ENCODE measurements at regions not wholly inside any gene's neighbourhood (a gene's known extent, or its start where the extent isn't known, plus 50 kb on each side); places are given as distances from the start of the nearest gene placed in this dataset.
"Not testable (repeated sequence)": the region's sequence is repeated elsewhere in the genome, so short reads cannot be mapped to it uniquely, and the experiment has no call there.

DNA sequence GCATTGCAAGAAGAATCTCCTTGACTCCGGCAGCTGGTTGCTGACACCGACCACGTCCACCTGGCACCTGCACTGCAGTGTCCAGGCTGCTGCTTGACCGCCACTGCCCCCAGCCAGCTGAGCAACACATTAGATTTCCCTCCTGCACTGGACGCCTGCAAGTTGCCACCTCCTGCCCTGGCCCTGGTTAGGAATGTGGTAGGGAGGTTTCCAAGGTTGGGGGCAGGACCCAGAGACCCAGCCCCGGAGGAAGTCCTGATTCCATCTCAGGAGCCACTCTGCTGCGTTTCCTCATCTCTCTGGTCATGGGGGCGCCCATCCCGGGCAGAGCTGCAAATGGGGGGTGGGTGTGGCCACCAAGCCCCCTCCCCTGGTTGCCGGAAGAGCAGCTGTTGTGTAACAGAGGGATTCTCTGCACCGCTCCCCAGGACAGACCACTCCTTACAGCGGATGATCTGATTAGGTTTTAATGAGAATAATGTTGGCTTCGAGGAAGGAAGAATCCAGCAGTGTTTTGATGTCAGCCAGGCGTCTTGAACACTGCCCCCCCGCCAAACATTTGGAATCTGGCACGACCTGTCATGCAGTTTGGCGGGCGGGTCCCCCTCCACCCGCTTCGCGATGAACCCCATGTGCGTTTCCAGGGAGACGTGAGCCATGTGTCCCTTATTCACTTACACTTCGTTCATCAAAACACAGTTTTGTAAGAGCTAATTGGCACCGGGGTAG lies 205.1 kb downstream of the NPIPB11 start:
- peak; percentile 61 for TF ChIP-seq POLR2AphosphoS5 (IDR thresholded peaks at IDR 0.05)
- H3K36me3 ChIP-seq, H3K9me3 ChIP-seq, H3K27me3 ChIP-seq, H3K4me3 ChIP-seq: not testable (repeated sequence)
- WGBS, 2 donors (ENCODE audit: low coverage in 1 of 2), result 26% methylated on average over 5 to 15 of the region's 25 CpGs
- ATAC-seq, result peak; percentile 75
- peaks cover 0 to 56% (median 28%) of the 10 kb centered on the region in 3 donors for H3K4me1 ChIP-seq
- H3K27ac ChIP-seq, result peak overlapping the region in 3 of 4 donors; percentile 81 to 90 (median 90)

DNA sequence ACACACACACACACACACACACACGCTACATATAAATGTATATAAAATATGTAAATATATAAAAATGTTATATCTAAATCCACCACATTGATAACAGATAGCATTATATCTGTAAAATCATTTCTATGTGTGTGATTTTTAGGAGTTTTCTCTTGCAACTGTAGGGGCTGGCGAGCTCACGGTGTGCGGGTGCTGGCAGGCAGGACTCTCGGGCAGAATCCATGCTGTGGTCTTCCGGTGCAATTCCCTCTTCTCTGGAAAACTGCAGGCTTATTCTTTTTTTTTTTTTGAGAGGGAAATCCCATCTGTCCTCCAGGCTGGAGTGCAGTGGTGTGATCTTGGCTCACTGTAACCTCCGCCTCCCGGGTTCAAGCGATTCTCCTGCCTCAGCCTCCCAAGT lies 205.8 kb downstream of the NPIPB11 start:
- not testable (repeated sequence) for ATAC-seq, H3K36me3 ChIP-seq, H3K9me3 ChIP-seq, H3K4me3 ChIP-seq, H3K27me3 ChIP-seq
- H3K27ac ChIP-seq, result peak overlapping the region in 3 of 4 donors; percentile 81 to 90 (median 90)
- WGBS, 2 donors (ENCODE audit: low coverage in 1 of 2), result 66% methylated on average over 6 to 9 of the region's 9 CpGs
- peaks cover 0 to 56% (median 28%) of the 10 kb centered on the region in 3 donors for H3K4me1 ChIP-seq

- peaks cover 0 to 56% (median 28%) of the 10 kb centered on the region in 3 donors for H3K4me1 ChIP-seq
- not testable (repeated sequence) for H3K4me3 ChIP-seq, H3K9me3 ChIP-seq, H3K36me3 ChIP-seq, H3K27me3 ChIP-seq
- peak; percentile 7 for ATAC-seq
- 40 to 42% methylated on average over 3 to 4 of the region's 12 CpGs for WGBS, 2 donors (ENCODE audit: low coverage in 1 of 2)
- peak overlapping the region; percentile 66 to 90 (median 86) for H3K27ac ChIP-seq
- peak; percentile 14 for TF ChIP-seq POLR2AphosphoS5 (IDR thresholded peaks at IDR 0.05)
These were observed 206.3 kb downstream of the NPIPB11 start for GRCh38 chr16:29200135-29200601.

DNA sequence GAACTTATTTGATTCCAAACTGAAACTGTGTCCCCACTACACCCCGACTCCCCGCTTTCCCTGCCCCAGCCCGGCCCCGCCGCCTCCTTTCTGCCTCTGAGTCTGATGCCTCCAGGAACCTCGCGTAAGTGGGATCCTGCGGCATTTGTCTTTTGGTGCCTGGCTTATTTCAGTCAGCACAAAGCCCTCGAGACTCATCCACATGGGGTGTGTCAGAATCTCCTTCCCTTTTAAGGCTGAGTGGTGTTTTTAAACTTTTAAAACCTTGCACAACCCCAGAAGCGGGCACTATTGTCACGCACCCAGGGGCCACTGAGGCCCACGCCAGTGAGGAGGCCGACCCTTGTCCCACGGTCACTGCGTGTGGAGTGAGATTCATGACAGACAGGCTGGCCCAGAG lies 206.9 kb downstream of the NPIPB11 start:
- WGBS, 2 donors (ENCODE audit: low coverage in 1 of 2), result 22 to 37% methylated on average over 2 to 5 of the region's 15 CpGs
- H3K9me3 ChIP-seq, H3K36me3 ChIP-seq, H3K27me3 ChIP-seq: not testable (repeated sequence)
- ATAC-seq, result peak; percentile 24
- TF ChIP-seq POLR2AphosphoS5 (IDR thresholded peaks at IDR 0.05), result peak; percentile 45
- peak overlapping the region in 1 of 2 donors; percentile 6 for H3K4me3 ChIP-seq
- peak overlapping the region; percentile 66 to 90 (median 86) for H3K27ac ChIP-seq
- peaks cover 0 to 56% (median 28%) of the 10 kb centered on the region in 3 donors for H3K4me1 ChIP-seq

DNA sequence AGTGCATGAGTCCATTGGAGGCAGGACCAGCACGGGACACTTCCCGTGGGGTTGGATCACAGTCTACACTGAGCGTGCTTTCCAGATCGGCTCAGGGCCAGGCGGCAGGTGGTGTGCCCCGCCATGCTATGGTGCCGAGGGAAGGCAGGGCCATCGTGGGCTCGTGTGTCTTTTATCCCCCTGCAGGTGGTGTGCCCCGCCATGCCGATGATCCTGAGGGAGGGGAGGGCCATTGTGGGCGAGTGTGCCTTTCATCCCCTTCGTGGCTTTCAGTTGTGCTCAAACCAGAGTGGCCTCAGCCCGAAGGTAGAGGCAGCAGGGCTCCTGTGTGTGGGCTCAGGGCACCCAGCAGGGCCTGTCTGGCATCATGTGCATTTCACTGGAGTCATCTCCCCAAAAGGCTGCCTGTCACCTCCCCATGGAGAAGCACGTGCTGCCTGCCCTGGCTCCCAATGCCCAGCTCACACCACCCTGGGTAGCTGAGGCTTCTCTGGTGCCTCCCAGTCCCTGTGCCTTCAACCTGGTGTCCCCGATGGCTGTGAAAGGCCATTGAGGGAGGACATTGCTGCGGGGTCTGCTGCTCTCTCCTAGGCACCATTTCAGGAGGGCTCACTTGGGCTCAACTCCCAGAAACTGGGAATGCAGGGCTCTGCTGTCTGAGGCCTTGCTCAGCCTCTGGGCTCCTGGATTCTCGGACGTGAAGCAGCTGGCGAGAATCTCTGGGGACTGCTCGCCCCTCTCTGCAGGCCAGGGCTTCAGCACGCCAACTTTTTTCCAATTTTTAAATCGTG lies 207.6 kb downstream of the NPIPB11 start:
- Histone ChIP-seq H3K9me3 (no peaks in the 10 kb centered on the region), H3K36me3 (no peaks in the 10 kb centered on the region), H3K4me3 (peak overlapping the region in 1 of 2 donors; percentile 6), H3K4me1 (peaks cover 0 to 50% (median 28%) of the 10 kb centered on the region in 3 donors), H3K27ac (peak overlapping the region; percentile 66 to 90 (median 86)), H3K27me3 (no peaks in the 10 kb centered on the region)
- no peak for ATAC-seq
- no peak for TF ChIP-seq CTCF (IDR thresholded peaks at IDR 0.05)
- TF ChIP-seq POLR2AphosphoS5 (IDR thresholded peaks at IDR 0.05), result no peak
- TF ChIP-seq EP300 (IDR thresholded peaks at IDR 0.05), result no peak
- TF ChIP-seq POLR2A (IDR thresholded peaks at IDR 0.05), result no peak
- 29% methylated on average over 6 of the region's 23 CpGs; no CpG with 5 or more reads in 1 of the 2 donors for WGBS, 2 donors (ENCODE audit: low coverage in 1 of 2)

DNA sequence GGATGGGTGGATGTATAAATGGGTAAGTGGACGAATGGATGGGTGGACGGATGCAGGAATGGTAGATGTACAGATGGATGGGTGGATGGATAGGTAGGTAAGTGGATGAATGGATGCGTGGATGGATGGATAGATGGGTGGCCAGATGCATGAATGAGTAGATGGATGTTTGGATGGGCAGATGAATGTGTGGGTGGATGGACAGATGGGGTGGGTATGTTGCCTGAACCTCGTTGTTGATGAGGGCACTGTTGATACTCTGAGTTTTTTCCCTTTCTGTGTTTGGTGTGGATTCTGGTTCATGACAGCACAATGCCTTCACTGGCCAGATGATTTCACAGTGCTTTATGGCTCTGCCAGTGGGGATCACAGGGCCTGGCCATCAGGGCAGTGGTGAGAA lies 208.3 kb downstream of the NPIPB11 start:
- no peaks in the 10 kb centered on the region for H3K27me3 ChIP-seq
- no peaks in the 10 kb centered on the region for H3K36me3 ChIP-seq
- WGBS, 2 donors (ENCODE audit: low coverage in 1 of 2), result 88 to 91% methylated on average over 4 of the region's 4 CpGs
- H3K27ac ChIP-seq, result peak overlapping the region in 3 of 4 donors; percentile 81 to 90 (median 90)
- TF ChIP-seq EP300 (IDR thresholded peaks at IDR 0.05) (no peak), POLR2A (IDR thresholded peaks at IDR 0.05) (no peak), CTCF (IDR thresholded peaks at IDR 0.05) (no peak), POLR2AphosphoS5 (IDR thresholded peaks at IDR 0.05) (no peak)
- no peak overlapping the region for H3K4me3 ChIP-seq
- H3K4me1 ChIP-seq, result peaks cover 0 to 43% (median 25%) of the 10 kb centered on the region in 3 donors
- no peaks in the 10 kb centered on the region for H3K9me3 ChIP-seq
- ATAC-seq, result no peak

DNA sequence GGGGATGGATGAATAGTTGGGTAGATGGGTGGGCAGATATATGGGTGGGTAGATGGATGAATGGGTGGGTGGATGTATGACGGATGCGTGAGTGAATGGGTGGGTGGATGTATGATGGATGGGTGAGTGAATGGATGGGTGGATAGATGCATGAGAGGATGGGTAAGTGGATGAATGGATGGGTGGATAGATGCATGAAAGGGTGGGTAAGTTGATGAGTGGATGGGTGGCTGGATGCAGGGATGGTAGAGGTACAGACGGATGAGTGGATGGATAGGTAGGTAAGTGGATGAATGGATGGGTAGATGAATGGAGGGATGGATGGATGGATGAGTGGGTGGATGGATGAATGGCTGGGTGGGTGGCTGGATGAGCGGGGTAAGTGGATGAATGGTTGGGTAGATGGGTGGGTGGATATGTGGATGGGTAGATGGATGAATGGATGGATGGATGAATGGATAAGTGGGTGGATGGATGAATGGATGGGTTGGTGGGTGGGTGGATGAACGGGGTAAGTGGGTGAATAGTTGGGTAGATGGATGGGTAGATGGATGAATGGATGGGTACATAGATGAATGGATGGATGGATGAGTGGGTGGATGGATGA lies 208.9 kb downstream of the NPIPB11 start:
- H3K4me3 ChIP-seq, H3K27me3 ChIP-seq, H3K9me3 ChIP-seq, H3K36me3 ChIP-seq, ATAC-seq: not testable (repeated sequence)
- 84 to 98% methylated on average over 5 of the region's 5 CpGs for WGBS, 2 donors (ENCODE audit: low coverage in 1 of 2)
- Histone ChIP-seq H3K27ac (peak overlapping the region in 1 of 4 donors; percentile 90), H3K4me1 (peaks cover 0 to 38% (median 20%) of the 10 kb centered on the region in 3 donors)

GRCh38 chr16:29196746-29197145 lies 209.8 kb downstream of the NPIPB11 start:
- H3K27me3 ChIP-seq, H3K9me3 ChIP-seq, ATAC-seq, H3K27ac ChIP-seq, H3K36me3 ChIP-seq, H3K4me3 ChIP-seq: not testable (repeated sequence)
- WGBS, 2 donors (ENCODE audit: low coverage in 1 of 2), result 67 to 100% methylated on average over 1 of the region's 1 CpG
- peaks cover 0 to 38% (median 21%) of the 10 kb centered on the region in 3 donors for H3K4me1 ChIP-seq
